HG03066 (cell line): ENCODE measurements at regions not wholly inside any gene's neighbourhood (a gene's known extent, or its start where the extent isn't known, plus 50 kb on each side); places are given as distances from the start of the nearest gene placed in this dataset.
"Not testable (repeated sequence)": the region's sequence is repeated elsewhere in the genome, so short reads cannot be mapped to it uniquely, and the experiment has no call there.

ENCODE experiments used
- ATAC-seq: cut with Tn5 transposase; IDR thresholded peaks from one replicate; pipeline ENCODE4 v1.9.1; 2021; ENCODE audit warnings: low read depth; ENCODE audit not compliant: unreplicated experiment

DNA sequence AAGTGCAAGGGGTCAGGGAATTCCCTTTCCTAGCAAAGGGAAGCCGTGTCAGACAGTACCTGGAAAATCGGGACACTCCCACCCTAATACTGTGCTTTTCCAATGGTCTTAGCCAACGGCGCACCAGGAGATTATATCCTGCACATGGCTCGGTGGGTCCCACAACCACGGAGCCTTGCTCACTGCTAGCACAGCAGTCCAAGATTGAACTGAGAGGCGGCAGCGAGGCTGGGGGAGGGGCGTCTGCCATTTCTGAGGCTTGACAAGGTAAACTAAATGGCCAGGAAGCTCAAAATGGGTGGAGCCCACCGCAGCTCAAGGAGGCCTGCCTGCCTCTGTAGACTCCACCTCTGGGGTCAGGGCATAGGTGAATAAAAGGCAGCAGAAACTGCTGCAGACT is 76.5 kb upstream of the LINC00632 start:
- ATAC-seq: not testable (repeated sequence)

DNA sequence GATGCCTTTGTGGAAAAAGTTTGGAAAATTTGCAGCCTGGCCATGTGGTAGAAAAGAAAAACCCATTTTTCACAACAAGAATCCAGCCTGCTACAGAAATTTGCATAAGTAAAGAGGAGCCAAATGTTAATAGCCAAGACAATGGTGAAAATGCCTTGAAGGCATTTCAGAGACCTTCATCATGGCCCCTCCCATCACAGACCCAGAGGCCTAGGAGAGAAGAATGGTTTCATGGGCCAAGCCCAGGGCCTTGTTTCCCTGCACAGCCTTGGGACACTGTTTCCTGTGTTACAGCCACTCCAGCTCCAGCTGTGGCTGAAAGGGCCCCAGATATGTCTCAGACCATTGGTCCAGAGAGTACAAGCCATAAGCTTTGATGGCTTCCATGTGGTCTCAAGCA is 101.4 kb upstream of the LINC00632 start:
- ATAC-seq: no peak

- ATAC-seq: no peak
Measured at GRCh38 chrX:140602140-140602539, 97.3 kb upstream of the SOX3 start.

GRCh38 chrX:140599851-140600250 is 95.0 kb upstream of the SOX3 start:
- ATAC-seq: no peak

GRCh38 chrX:140589657-140590056 is 84.8 kb upstream of the SOX3 start:
- ATAC-seq: no peak

GRCh38 chrX:140586951-140587350 is 82.1 kb upstream of the SOX3 start:
- ATAC-seq: no peak

DNA sequence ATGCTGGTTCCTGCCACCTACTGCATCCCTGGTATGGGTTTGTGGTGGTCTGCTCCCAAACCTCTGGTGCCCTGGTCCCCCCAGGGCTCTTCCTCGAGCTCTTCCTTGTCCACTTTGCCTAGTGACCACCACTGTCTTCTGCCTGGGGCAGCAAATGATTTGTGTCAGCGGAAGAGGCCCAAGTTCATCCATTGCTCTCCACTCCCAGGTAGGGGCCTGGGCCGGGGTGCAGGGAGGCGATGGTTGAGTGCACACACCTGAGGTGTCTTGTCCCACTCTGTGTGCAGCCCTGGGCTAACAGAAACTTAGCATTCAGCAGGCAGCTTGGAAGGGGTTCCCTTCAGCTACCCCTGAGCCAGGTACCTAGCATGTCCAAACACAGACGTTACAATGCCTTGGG is 75.6 kb upstream of the SOX3 start:
- no peak for ATAC-seq

DNA sequence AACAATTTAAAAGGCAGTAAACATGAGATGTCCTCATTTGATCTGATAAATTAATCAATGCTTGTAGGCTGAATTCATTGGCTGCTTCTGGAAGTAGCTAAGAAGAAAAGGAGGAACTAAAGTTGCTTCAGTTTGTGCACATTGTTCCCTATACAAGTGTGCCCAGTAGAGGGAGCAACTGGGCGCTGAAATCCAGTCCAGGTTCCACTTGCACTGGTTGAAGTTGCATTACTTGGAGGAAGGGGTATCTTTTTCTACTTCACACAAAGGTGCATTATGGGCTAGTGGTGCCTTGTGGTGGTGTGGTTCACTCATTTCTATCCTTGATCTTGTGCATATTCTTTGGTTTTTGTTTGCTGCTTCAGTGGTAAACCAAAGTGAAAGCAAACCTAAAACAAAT is 67.9 kb upstream of the SOX3 start:
- ATAC-seq: peak; percentile 78

GRCh38 chrX:140563893-140564292 is 59.0 kb upstream of the SOX3 start:
- ATAC-seq: no peak
